WERI-Rb-1 (cell line): ENCODE measurements at regions not wholly inside any gene's neighbourhood (a gene's known extent, or its start where the extent isn't known, plus 50 kb on each side); places are given as distances from the start of the nearest gene placed in this dataset.

Source experiments
- DNase-seq: peaks from one replicate; pipeline ENCODE4 v3.0.0-alpha.2; 2020
- H3K27ac ChIP-seq: fragments of 250-450 bp; sonication (Bioruptor Pico); 2 replicates; pipeline ENCODE4 v1.5.1; 2020; ENCODE audit warnings: mild to moderate bottlenecking, moderate library complexity
- H3K27me3 ChIP-seq: fragments of 250-450 bp; sonication (Bioruptor Pico); 2 replicates; pipeline ENCODE4 v1.5.1; 2021; ENCODE audit warnings: mild to moderate bottlenecking, low read depth, moderate library complexity; ENCODE audit not compliant: insufficient read depth, severe bottlenecking
- H3K36me3 ChIP-seq: fragments of 250-450 bp; sonication (Bioruptor Pico); 2 replicates; pipeline ENCODE4 v1.5.1; 2020; ENCODE audit warnings: mild to moderate bottlenecking, moderate library complexity
- H3K4me3 ChIP-seq: 2 replicates; pipeline ENCODE4 v1.5.1; 2011; ENCODE audit warnings: low read depth, mild to moderate bottlenecking, control low read depth, low read length
- H3K9me3 ChIP-seq: fragments of 250-450 bp; sonication (Bioruptor Pico); 2 replicates; pipeline ENCODE4 v1.5.1; 2021; ENCODE audit warnings: mild to moderate bottlenecking, moderate library complexity; ENCODE audit not compliant: severe bottlenecking
- CTCF ChIP-seq: IDR thresholded peaks from 2 replicates; pipeline ENCODE4 v1.5.1; 2011; ENCODE audit warnings: low read depth, mild to moderate bottlenecking, control low read depth, inconsistent platforms, low read length

- DNase-seq: no peak
- no peak for TF ChIP-seq CTCF
- no peaks in the 10 kb centered on the region for H3K27me3 ChIP-seq
- no peak overlapping the region for H3K4me3 ChIP-seq
- H3K27ac ChIP-seq: no peak overlapping the region
- H3K9me3 ChIP-seq: no peaks in the 10 kb centered on the region
- H3K36me3 ChIP-seq: no peaks in the 10 kb centered on the region
Measured at GRCh38 chr13:87130423-87130822, 540.7 kb upstream of the SLITRK5 start.

- TF ChIP-seq CTCF: no peak
- no peaks in the 10 kb centered on the region for H3K27me3 ChIP-seq
- no peak overlapping the region for H3K27ac ChIP-seq
- no peaks in the 10 kb centered on the region for H3K36me3 ChIP-seq
- DNase-seq: no peak
- H3K9me3 ChIP-seq: no peaks in the 10 kb centered on the region
- H3K4me3 ChIP-seq: no peak overlapping the region
Measured at GRCh38 chr13:87131611-87132010, 539.6 kb upstream of the SLITRK5 start.

GRCh38 chr13:87138866-87139265 is 532.3 kb upstream of the SLITRK5 start:
- Histone ChIP-seq H3K36me3 (no peaks in the 10 kb centered on the region), H3K27me3 (no peaks in the 10 kb centered on the region), H3K27ac (no peak overlapping the region), H3K9me3 (no peaks in the 10 kb centered on the region), H3K4me3 (no peak overlapping the region)
- TF ChIP-seq CTCF: no peak
- DNase-seq: no peak

GRCh38 chr13:87147076-87147475 is 524.1 kb upstream of the SLITRK5 start:
- Histone ChIP-seq H3K27ac (no peak overlapping the region), H3K36me3 (no peaks in the 10 kb centered on the region), H3K4me3 (no peak overlapping the region), H3K9me3 (no peaks in the 10 kb centered on the region), H3K27me3 (no peaks in the 10 kb centered on the region)
- DNase-seq: no peak
- no peak for TF ChIP-seq CTCF

GRCh38 chr13:87153371-87153770 is 517.8 kb upstream of the SLITRK5 start:
- DNase-seq: no peak
- H3K4me3 ChIP-seq: no peak overlapping the region
- H3K27ac ChIP-seq: no peak overlapping the region
- H3K36me3 ChIP-seq: no peaks in the 10 kb centered on the region
- no peaks in the 10 kb centered on the region for H3K27me3 ChIP-seq
- peaks cover 4% of the 10 kb centered on the region for H3K9me3 ChIP-seq
- no peak for TF ChIP-seq CTCF

- no peaks in the 10 kb centered on the region for H3K27me3 ChIP-seq
- no peak overlapping the region for H3K27ac ChIP-seq
- H3K4me3 ChIP-seq: no peak overlapping the region
- no peak for DNase-seq
- peaks cover 4% of the 10 kb centered on the region for H3K9me3 ChIP-seq
- TF ChIP-seq CTCF: no peak
- H3K36me3 ChIP-seq: no peaks in the 10 kb centered on the region
Measured at GRCh38 chr13:87166348-87166747, 504.8 kb upstream of the SLITRK5 start.
